Effector CD8-positive, alpha-beta T cell (primary cell): ENCODE measurements at regions not wholly inside any gene's neighbourhood (a gene's known extent, or its start where the extent isn't known, plus 50 kb on each side); places are given as distances from the start of the nearest gene placed in this dataset.
"Not testable (repeated sequence)": the region's sequence is repeated elsewhere in the genome, so short reads cannot be mapped to it uniquely, and the experiment has no call there.

ENCODE experiments used
- DNase-seq: peaks from one replicate; lab custom pipeline; 2025; lab: John Stamatoyannopoulos, UW

GRCh38 chr4:11843927-11844326, 415.2 kb upstream of the HS3ST1 start:
- no peak for DNase-seq

- no peak for DNase-seq
Measured at GRCh38 chr4:11843340-11843739, 414.6 kb upstream of the HS3ST1 start.

- no peak for DNase-seq
Measured at GRCh38 chr4:11842620-11843263, 414.0 kb upstream of the HS3ST1 start.

- DNase-seq, result no peak
Measured at GRCh38 chr4:11839889-11840288, 411.2 kb upstream of the HS3ST1 start.

GRCh38 chr4:11831739-11832138, 403.0 kb upstream of the HS3ST1 start:
- no peak for DNase-seq

- DNase-seq, result no peak
Measured at GRCh38 chr4:11824566-11824965, 395.9 kb upstream of the HS3ST1 start.

GRCh38 chr4:11821772-11822430, 393.2 kb upstream of the HS3ST1 start:
- DNase-seq, result no peak

GRCh38 chr4:11817088-11817487, 388.4 kb upstream of the HS3ST1 start:
- DNase-seq, result no peak

- DNase-seq, result no peak
Measured at GRCh38 chr4:11814758-11815157, 386.1 kb upstream of the HS3ST1 start.

- no peak for DNase-seq
Measured at GRCh38 chr4:11813951-11814446, 385.3 kb upstream of the HS3ST1 start.

- not testable (repeated sequence) for DNase-seq
Measured at GRCh38 chr4:11811521-11811920, 382.8 kb upstream of the HS3ST1 start.

GRCh38 chr4:11805842-11806241, 377.1 kb upstream of the HS3ST1 start:
- no peak for DNase-seq

- DNase-seq, result no peak
Measured at GRCh38 chr4:11801466-11802446, 373.1 kb upstream of the HS3ST1 start.

- no peak for DNase-seq
Measured at GRCh38 chr4:11799196-11799595, 370.5 kb upstream of the HS3ST1 start.

GRCh38 chr4:11791797-11792196, 363.1 kb upstream of the HS3ST1 start:
- no peak for DNase-seq

- DNase-seq, result no peak
Measured at GRCh38 chr4:11790230-11790629, 361.5 kb upstream of the HS3ST1 start.

- DNase-seq, result no peak
Measured at GRCh38 chr4:11783588-11783987, 354.9 kb upstream of the HS3ST1 start.

GRCh38 chr4:11782859-11783258, 354.2 kb upstream of the HS3ST1 start:
- no peak for DNase-seq

- no peak for DNase-seq
Measured at GRCh38 chr4:11777447-11777846, 348.8 kb upstream of the HS3ST1 start.

- no peak for DNase-seq
Measured at GRCh38 chr4:11774346-11774745, 345.7 kb upstream of the HS3ST1 start.

- DNase-seq, result no peak
Measured at GRCh38 chr4:11773798-11774197, 345.1 kb upstream of the HS3ST1 start.

GRCh38 chr4:11769434-11769833, 340.7 kb upstream of the HS3ST1 start:
- DNase-seq, result no peak
